ENCODE measurements at regions not wholly inside any gene's neighbourhood (a gene's known extent, or its start where the extent isn't known, plus 50 kb on each side); places are given as distances from the start of the nearest gene placed in this dataset.

DNA sequence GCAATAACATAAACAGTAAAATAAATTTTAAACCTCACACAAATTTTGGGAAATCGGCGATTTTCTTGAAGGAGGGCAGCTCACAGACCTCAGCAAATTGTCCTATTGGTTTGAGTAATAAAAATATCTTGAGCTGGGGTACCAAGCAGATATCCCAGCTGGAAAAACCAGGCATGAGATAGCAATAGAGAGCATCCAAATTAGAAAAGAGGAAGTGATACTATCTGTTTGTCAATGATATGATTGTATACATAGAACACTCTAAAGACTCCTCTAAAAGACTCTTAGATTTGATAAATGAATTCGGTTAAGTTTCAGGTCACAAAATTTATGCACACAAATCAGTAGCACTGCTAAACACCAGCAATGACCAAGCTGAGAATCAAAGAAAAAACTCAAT is 90.5 kb upstream of the ACTRT1 start:
- TF ChIP-seq, protein P1, sequence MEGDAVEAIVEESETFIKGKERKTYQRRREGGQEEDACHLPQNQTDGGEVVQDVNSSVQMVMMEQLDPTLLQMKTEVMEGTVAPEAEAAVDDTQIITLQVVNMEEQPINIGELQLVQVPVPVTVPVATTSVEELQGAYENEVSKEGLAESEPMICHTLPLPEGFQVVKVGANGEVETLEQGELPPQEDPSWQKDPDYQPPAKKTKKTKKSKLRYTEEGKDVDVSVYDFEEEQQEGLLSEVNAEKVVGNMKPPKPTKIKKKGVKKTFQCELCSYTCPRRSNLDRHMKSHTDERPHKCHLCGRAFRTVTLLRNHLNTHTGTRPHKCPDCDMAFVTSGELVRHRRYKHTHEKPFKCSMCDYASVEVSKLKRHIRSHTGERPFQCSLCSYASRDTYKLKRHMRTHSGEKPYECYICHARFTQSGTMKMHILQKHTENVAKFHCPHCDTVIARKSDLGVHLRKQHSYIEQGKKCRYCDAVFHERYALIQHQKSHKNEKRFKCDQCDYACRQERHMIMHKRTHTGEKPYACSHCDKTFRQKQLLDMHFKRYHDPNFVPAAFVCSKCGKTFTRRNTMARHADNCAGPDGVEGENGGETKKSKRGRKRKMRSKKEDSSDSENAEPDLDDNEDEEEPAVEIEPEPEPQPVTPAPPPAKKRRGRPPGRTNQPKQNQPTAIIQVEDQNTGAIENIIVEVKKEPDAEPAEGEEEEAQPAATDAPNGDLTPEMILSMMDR (conservative IDR thresholded peaks at IDR 0.05) = no peak
- Histone ChIP-seq H4K20me1 (ENCODE audit: control insufficient read depth, insufficient read depth, insufficient read length) (no peaks in the 10 kb centered on the region), H3K4me2 (ENCODE audit: insufficient read depth, insufficient read length, low read length) (no peak overlapping the region), H2AK5ac (ENCODE audit: insufficient read length, low read length) (no peak overlapping the region), H2BK15ac (ENCODE audit: low read depth, low read length) (no peak overlapping the region), H3K79me1 (ENCODE audit: insufficient read depth, low read depth, low read length, poor library complexity, severe bottlenecking) (no peaks in the 10 kb centered on the region), H4K91ac (ENCODE audit: insufficient read length, low read depth, low read length) (no peak overlapping the region), H2BK12ac (ENCODE audit: insufficient read length, low read depth, low read length) (no peak overlapping the region), H3K4ac (ENCODE audit: low read depth, low read length) (no peak overlapping the region), H2BK20ac (ENCODE audit: low read depth, low read length, poor library complexity, severe bottlenecking) (no peak overlapping the region), H3K23me2 (ENCODE audit: insufficient read length, low read depth, low read length, poor library complexity, severe bottlenecking) (no peaks in the 10 kb centered on the region), H2BK5ac (ENCODE audit: insufficient read length, low read length) (no peak overlapping the region), H3K4me1 (ENCODE audit: insufficient read depth, low read length) (no peaks in the 10 kb centered on the region), H4K8ac (replicated peaks; ENCODE audit: insufficient read length, low read depth, low read length) (no peak overlapping the region), H3K9me3 (ENCODE audit: control insufficient read depth, low read depth, low read length) (no peaks in the 10 kb centered on the region), H3K79me2 (ENCODE audit: insufficient read depth, low read length) (no peaks in the 10 kb centered on the region), H3T11ph (ENCODE audit: low read length) (no peak overlapping the region), H3K14ac (ENCODE audit: insufficient read depth, low read length) (no peak overlapping the region), H3K56ac (ENCODE audit: insufficient read length, low read depth, low read length) (no peak overlapping the region), H2AFZ (ENCODE audit: low read length) (no peak overlapping the region), H3K9ac (ENCODE audit: extremely low read depth, insufficient read length, low read length) (no peak overlapping the region), H3K23ac (ENCODE audit: insufficient read length, low read depth, low read length) (no peak overlapping the region), H3K27ac (ENCODE audit: insufficient read length, low read depth, low read length) (no peak overlapping the region), H2BK120ac (ENCODE audit: low read depth, low read length, poor library complexity, severe bottlenecking) (no peak overlapping the region), H3K27me3 (ENCODE audit: insufficient read depth, low read length) (no peaks in the 10 kb centered on the region), H4K5ac (ENCODE audit: insufficient read length, low read depth, low read length) (no peak overlapping the region), H3K18ac (ENCODE audit: insufficient read length, low read depth, low read length) (no peak overlapping the region)
- Mint-ChIP-seq H3K27me3 (ENCODE audit: low read depth) (no peaks in the 10 kb centered on the region), H3K27ac (no peak overlapping the region), H3K4me1 (no peaks in the 10 kb centered on the region; a peak in 1 of 4 replicates), H3K36me3 (ENCODE audit: insufficient read depth in 1 of 3, low read depth in 3 of 3) (peaks cover 0 to 10% (median 0%) of the 10 kb centered on the region in 3 experiments; a peak in 4 of 7 replicates), H3K9me3 (peaks cover 32 to 55% of the 10 kb centered on the region in 2 experiments), H3K4me3 (no peak overlapping the region)
- no CpG with 5 or more reads among the region's 3 CpGs for WGBS (ENCODE audit: extremely low coverage, insufficient read length, low lambda C conversion rate)
- DNase-seq = no peak

All from H9 (cell line).